Esophagus squamous epithelium (tissue), 5 donors: ENCODE measurements at regions not wholly inside any gene's neighbourhood (a gene's known extent, or its start where the extent isn't known, plus 50 kb on each side); places are given as distances from the start of the nearest gene placed in this dataset.

ENCODE experiments used
- DNase-seq: peaks from one replicate; lab custom pipeline; 2025; lab: John Stamatoyannopoulos, UW
- H3K27ac ChIP-seq, 4 donors: fragments of 200-600 bp; sonication (generic); one replicate each; pipeline ENCODE4 v1.5.1; 2016 to 2019; ENCODE audit warnings: mild to moderate bottlenecking in 1 of 4
- H3K27me3 ChIP-seq, 4 donors: fragments of 200-600 bp; sonication (generic); 1 replicate in 3 of 4; 2 replicates in 1 of 4; pipeline versions ENCODE4 v1.5.1 to v1.6.0; 2017 to 2021; ENCODE audit warnings: antibody characterized with exemption in 1 of 4
- H3K36me3 ChIP-seq, 3 donors: fragments of 200-600 bp; sonication (generic); one replicate each; pipeline ENCODE4 v1.5.1; 2016 to 2019
- H3K4me1 ChIP-seq, 3 donors: fragments of 200-600 bp; sonication (generic); one replicate each; pipeline ENCODE4 v1.5.1; 2017 to 2019
- H3K4me3 ChIP-seq, 4 donors: fragments of 200-600 bp; sonication (generic); 1 replicate in 3 of 4; 2 replicates in 1 of 4; pipeline ENCODE4 v1.5.1; 2016 to 2019; ENCODE audit warnings: mild to moderate bottlenecking in 2 of 4, moderate library complexity in 1 of 4
- H3K9me3 ChIP-seq, 3 donors: fragments of 200-600 bp; sonication (generic); one replicate each; pipeline ENCODE4 v1.5.1; 2016 to 2019
- CTCF ChIP-seq, 6 experiments: fragments of 450-650 bp in 4 of 6; fragments of 200-600 bp in 2 of 6; sonication (generic) in 2 of 6; IDR thresholded peaks; one replicate each; pipeline ENCODE4 v1.5.1; 2016 to 2019; ENCODE audit warnings: antibody characterized with exemption in 6 of 6, mild to moderate bottlenecking in 4 of 6, moderate library complexity in 4 of 6
- POLR2A ChIP-seq, 4 donors: fragments of 450-650 bp; IDR thresholded peaks; one replicate each; pipeline ENCODE4 v1.6.1; 2017; ENCODE audit warnings: antibody characterized with exemption in 4 of 4, mild to moderate bottlenecking in 4 of 4, moderate library complexity in 3 of 4
- WGBS, 2 donors: methylation state at CpG; one replicate each; pipeline ENCODE4 v1.1.5; 2018; 5-methylcytosine and 5-hydroxymethylcytosine counted together
- intact Hi-C: fragments of 100-400 bp; cut with DNase I; formaldehyde crosslinking; loops from one replicate; pipeline ENCODE4 v1.15.0; 2022
- donor health status: DM: yes; HTN: yes; CAD: no.

GRCh38 chr6:8574749-8575468 lies 139.6 kb upstream of the SLC35B3 start:
- Histone ChIP-seq H3K4me3 (no peak overlapping the region), H3K36me3 (no peaks in the 10 kb centered on the region), H3K27ac (no peak overlapping the region), H3K4me1 (peaks cover 0 to 11% (median 7%) of the 10 kb centered on the region in 3 donors), H3K27me3 (no peaks in the 10 kb centered on the region), H3K9me3 (no peaks in the 10 kb centered on the region)
- TF ChIP-seq CTCF (IDR thresholded peaks at IDR 0.05) (no peak), POLR2A (IDR thresholded peaks at IDR 0.05) (no peak)
- intact Hi-C loops, result no loop called here
- WGBS, 2 donors, result 81 to 89% methylated on average over 6 of the region's 6 CpGs
- DNase-seq, result no peak

DNA sequence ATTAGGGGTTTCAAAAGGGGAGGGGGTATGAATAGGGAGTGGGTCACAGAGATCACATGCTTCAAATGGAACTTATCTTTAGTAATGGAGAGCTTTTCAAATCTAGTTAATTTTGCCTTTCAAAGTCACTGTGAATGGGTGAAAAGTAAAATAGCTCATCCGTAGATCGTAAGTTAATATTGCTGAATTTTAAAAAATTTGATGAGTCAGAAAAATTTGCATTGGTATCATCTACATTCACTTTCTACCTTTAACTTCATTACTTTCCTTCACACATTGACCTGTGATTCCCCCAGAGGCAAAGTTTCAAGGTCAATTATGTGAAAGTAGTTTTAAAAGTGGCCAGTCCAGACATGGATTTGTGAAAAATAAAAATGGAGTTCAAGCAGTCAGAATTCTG lies 139.0 kb upstream of the SLC35B3 start:
- H3K27me3 ChIP-seq, result no peaks in the 10 kb centered on the region
- no peak overlapping the region for H3K27ac ChIP-seq
- peaks cover 0 to 11% (median 3%) of the 10 kb centered on the region in 3 donors for H3K4me1 ChIP-seq
- no peak for DNase-seq
- intact Hi-C loops, result no loop called here
- WGBS, 2 donors, result 91 to 96% methylated on average over 2 of the region's 2 CpGs
- TF ChIP-seq CTCF (IDR thresholded peaks at IDR 0.05) (no peak), POLR2A (IDR thresholded peaks at IDR 0.05) (no peak)
- H3K9me3 ChIP-seq, result no peaks in the 10 kb centered on the region
- H3K36me3 ChIP-seq, result no peaks in the 10 kb centered on the region
- H3K4me3 ChIP-seq, result no peak overlapping the region

GRCh38 chr6:8570256-8570920 lies 135.0 kb upstream of the SLC35B3 start:
- no peak overlapping the region for H3K4me3 ChIP-seq
- no peaks in the 10 kb centered on the region for H3K36me3 ChIP-seq
- H3K27ac ChIP-seq, result no peak overlapping the region
- no peaks in the 10 kb centered on the region for H3K9me3 ChIP-seq
- no peak for DNase-seq
- WGBS, 2 donors, result 70 to 75% methylated on average over 6 of the region's 6 CpGs
- H3K4me1 ChIP-seq, result no peaks in the 10 kb centered on the region
- H3K27me3 ChIP-seq, result no peaks in the 10 kb centered on the region
- intact Hi-C loops, result no loop called here
- TF ChIP-seq CTCF (IDR thresholded peaks at IDR 0.05) (no peak), POLR2A (IDR thresholded peaks at IDR 0.05) (no peak)

DNA sequence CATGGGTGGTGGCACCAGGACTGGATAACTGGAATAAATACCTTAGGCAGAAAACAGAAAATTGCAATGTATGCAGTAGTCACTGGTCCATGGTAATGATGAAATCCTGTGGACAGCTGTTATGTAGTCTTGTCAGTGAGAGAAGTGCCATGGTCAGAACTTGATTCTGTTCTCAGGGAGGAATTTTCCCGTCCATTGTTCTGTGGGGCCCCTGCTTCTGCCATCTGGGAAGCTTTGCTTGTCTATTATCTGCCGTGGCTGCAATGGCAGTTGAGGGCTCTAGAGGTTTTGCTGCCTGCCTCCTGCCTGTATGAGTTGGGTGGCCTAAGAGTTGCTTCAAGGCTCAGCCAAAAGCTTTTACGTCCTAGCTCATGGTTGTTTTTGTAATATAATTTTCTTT lies 126.8 kb upstream of the SLC35B3 start:
- TF ChIP-seq POLR2A (IDR thresholded peaks at IDR 0.05) (no peak), CTCF (IDR thresholded peaks at IDR 0.05) (no peak)
- DNase-seq, result no peak
- Histone ChIP-seq H3K9me3 (no peaks in the 10 kb centered on the region), H3K27me3 (no peaks in the 10 kb centered on the region), H3K36me3 (no peaks in the 10 kb centered on the region), H3K4me1 (no peaks in the 10 kb centered on the region), H3K4me3 (no peak overlapping the region), H3K27ac (no peak overlapping the region)
- intact Hi-C loops, result no loop called here
- 72 to 74% methylated on average over 2 to 3 of the region's 3 CpGs for WGBS, 2 donors

DNA sequence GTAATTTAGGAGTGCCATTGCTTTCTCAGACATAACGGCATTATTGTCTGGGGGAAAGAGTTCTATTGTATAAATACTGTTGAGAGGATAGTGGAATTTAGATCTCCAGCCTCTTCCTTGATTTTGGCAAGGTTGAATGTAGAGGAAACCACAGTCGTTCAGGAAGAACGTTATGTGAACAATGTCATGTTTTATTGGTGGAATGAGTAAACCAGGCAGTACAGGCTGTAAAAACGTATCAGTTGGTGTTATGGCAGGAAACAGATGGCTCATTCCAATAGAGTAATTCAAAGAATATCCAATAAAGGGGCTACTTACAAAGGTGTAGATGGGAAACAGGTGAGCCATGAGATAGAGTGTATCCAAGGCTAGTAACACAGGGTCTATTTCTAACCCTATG lies 123.6 kb upstream of the SLC35B3 start:
- no peak for TF ChIP-seq POLR2A (IDR thresholded peaks at IDR 0.05)
- no peak for TF ChIP-seq CTCF (IDR thresholded peaks at IDR 0.05)
- no peak overlapping the region for H3K27ac ChIP-seq
- H3K36me3 ChIP-seq, result no peaks in the 10 kb centered on the region
- WGBS, 2 donors, result 39 to 62% methylated on average over 4 of the region's 4 CpGs
- H3K4me3 ChIP-seq, result no peak overlapping the region
- intact Hi-C loops, result no loop called here
- H3K27me3 ChIP-seq, result no peaks in the 10 kb centered on the region
- no peak for DNase-seq
- H3K9me3 ChIP-seq, result no peaks in the 10 kb centered on the region
- H3K4me1 ChIP-seq, result no peaks in the 10 kb centered on the region
